Heart left ventricle (tissue), 13 donors: ENCODE measurements at regions not wholly inside any gene's neighbourhood (a gene's known extent, or its start where the extent isn't known, plus 50 kb on each side); places are given as distances from the start of the nearest gene placed in this dataset.

Experiments used
- CTCF ChIP-seq, 12 donors: fragments of 200-600 bp; sonication (generic) in 4 of 12; IDR thresholded peaks; one replicate each; pipeline versions ENCODE4 v1.5.0 to v1.8.0; 2018 to 2022; ENCODE audit warnings: antibody characterized with exemption in 12 of 12, mild to moderate bottlenecking in 5 of 12
- POLR2A ChIP-seq, 2 donors: fragments of 450-650 bp; IDR thresholded peaks; one replicate each; pipeline ENCODE4 v1.6.1; 2017; ENCODE audit warnings: antibody characterized with exemption in 2 of 2, mild to moderate bottlenecking in 2 of 2, moderate library complexity in 2 of 2
- donor health status: ischemic (EF 13 %, LVEDD 7.1; RV severe dilation, severe dysfunction).
- donor health status: DM: no; HTN: yes; CAD: no.
- donor health status: DM: no; HTN: no; CAD: no.
- donor health status: ischemic (EF 25% LVEDD 6.9; RV normal size, moderate dysfunction).
- donor health status: ischemic (EF 25% LVEDD 5.7; RV mildly dilated, moderate dysfunction).
- donor health status: ischemic (EF 35%, LVEDD 5.7; RV mildly dilated, moderate dysfunction).
- donor health status: nonischemic (EF 11% LVEDD 7.7; RV severe dilation, severe dysfunction).
- donor health status: DM: yes; HTN: yes; CAD: no.
- donor health status: PGD.
- donor health status: ischemic (EF 29% LVEDD 5.4; RV normal size, mild dysfunction).
- donor health status: nonischemic (EF 23%, LVEDD 6.1; RV moderate dilation, normal function).

- no peak for TF ChIP-seq CTCF (IDR thresholded peaks at IDR 0.05)
- TF ChIP-seq POLR2A (IDR thresholded peaks at IDR 0.05), result no peak
Observed at GRCh38 chr9:86859056-86859455, 88.2 kb downstream of the GAS1 start.
